NCI-H187 treated with DMSO at 0.1 percent for 48 hours (cell line): ENCODE measurements at regions not wholly inside any gene's neighbourhood (a gene's known extent, or its start where the extent isn't known, plus 50 kb on each side); places are given as distances from the start of the nearest gene placed in this dataset.

ENCODE experiments used
- DNase-seq: peaks from one replicate; lab custom pipeline; 2025; lab: John Stamatoyannopoulos, UW

- no peak for DNase-seq
Observed at GRCh38 chr3:176430244-176431037, 766.8 kb downstream of the TBL1XR1 start.

DNA sequence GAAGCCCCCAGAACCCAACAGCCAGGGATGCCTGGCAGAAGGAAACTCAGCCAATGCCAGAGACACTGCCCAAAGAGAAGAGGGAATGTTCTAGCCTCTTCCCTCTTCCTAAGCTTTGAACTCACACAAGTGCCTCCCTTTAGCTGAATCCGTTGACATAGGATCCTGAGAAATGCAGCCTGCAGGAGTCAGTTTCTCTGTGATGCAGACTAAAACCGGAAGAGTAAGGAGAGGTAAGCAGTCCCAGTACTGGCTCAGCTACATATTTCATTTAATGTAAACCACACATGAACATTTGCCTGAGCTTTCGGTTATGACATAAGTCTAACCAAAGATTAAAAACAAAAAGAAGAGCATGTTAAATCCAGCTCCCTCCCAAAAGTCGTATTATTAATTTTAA is 768.7 kb downstream of the TBL1XR1 start:
- no peak for DNase-seq

DNA sequence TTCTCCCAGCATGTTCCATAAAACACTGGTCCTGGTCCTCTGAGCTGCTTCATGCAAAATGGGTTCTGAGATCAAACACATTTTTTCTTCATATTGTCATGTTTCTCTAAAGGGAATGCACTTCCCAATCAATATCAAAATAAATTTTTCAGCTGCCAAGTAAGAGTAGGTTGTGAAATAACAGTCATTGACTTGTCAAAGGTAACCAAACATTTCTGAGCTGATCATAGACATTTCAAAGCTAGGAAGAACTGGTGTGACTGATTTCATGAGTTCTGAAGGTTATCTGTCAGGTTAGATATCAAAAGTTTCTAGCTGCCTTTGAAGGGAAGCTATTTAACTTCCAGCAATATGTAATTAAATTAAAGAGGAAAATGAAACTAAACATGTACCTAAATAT is 770.9 kb downstream of the TBL1XR1 start:
- DNase-seq = no peak

DNA sequence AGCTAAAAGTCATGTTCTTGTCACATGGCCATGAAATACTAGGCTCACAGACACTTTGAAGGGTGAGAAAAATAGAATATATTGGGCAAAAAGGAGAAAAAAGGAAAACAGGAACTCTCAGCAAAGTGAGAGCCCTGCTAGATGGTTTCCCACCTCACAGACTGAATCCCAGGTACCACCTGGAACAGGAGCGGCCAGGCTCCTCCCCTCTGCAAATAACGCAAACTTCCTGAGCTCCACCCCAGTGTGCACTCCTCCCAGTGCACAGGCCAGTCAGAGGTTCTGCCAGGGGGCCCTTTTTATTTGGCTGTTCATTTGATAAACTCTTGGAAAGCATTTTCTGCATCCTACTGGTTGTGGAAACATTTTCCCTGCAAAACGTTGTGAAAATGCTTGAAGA is 780.4 kb downstream of the TBL1XR1 start:
- no peak for DNase-seq

DNA sequence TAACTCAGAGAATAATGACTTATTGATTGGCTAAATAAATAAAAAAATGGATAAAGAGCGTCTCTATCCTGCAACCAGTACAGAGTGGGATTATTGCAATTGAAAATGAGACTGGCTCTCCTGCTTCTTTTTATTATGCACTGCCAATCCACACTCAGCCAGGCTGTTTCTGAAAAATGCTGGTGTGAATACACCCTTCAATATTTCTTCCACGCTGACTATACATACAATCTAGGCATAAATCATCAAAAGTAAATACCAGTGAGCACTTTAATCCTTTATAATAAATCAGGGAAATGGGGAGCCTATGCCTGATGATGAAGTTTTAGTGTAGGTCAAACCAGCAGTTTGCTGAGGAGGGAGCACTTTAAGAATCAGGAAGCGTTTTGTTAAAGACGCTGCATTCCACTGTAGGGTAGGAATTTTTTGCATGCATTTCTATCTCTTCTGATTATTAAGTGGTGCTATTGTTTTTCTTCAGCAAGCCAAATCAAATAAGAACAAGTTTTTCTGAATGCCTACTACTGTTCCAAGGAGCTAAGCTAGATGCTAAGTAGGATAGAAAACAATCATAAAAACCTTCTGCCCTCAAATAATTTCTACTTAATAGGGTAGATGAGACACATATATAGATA is 781.5 kb downstream of the TBL1XR1 start:
- DNase-seq = no peak

DNA sequence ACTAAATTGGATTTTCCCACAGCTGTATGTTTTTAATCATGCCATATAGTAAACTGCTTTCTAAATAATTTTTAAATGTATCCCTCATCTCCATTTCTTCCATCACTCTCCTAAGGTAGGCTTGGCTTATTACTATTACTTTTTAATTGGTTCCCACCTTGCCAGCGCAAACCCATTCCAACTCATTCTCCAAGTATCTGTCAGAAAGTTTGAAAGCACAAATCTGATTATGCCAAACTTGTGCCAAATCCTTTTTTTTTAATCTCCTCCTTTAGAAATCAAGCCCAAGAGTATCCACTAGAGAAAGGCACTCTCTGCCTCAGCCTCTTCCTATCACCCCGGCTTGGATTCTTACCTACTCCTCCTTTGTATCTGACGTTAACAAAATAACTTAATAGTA is 784.5 kb downstream of the TBL1XR1 start:
- DNase-seq = no peak

- no peak for DNase-seq
Observed at GRCh38 chr3:176403531-176403930, 793.8 kb downstream of the TBL1XR1 start.

GRCh38 chr3:176401211-176401610 is 796.1 kb downstream of the TBL1XR1 start:
- no peak for DNase-seq

DNA sequence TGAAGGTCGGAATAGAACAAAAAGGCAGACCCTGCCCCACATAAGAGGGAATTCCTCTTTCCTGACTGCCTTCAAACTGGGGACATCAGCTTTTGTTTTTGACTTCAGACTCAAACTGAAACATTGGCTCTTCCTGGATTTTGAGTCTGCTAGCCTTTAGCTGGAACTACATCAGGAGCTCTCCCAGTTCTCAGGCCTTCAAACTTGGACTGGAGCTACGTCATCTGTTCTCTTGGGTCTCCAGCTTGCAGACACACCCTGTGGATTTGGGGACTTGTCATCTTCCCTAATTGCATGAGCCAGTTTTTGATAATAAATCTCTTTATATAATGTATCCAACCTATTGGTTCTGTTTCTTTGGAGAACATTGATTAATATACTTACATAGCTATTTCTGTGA is 798.1 kb downstream of the TBL1XR1 start:
- no peak for DNase-seq

- no peak for DNase-seq
Observed at GRCh38 chr3:176395240-176395639, 802.0 kb downstream of the TBL1XR1 start.

GRCh38 chr3:176378789-176379188 is 818.5 kb downstream of the TBL1XR1 start:
- no peak for DNase-seq

- peak; percentile 2 for DNase-seq
Observed at GRCh38 chr3:176376531-176376930, 820.8 kb downstream of the TBL1XR1 start.

DNA sequence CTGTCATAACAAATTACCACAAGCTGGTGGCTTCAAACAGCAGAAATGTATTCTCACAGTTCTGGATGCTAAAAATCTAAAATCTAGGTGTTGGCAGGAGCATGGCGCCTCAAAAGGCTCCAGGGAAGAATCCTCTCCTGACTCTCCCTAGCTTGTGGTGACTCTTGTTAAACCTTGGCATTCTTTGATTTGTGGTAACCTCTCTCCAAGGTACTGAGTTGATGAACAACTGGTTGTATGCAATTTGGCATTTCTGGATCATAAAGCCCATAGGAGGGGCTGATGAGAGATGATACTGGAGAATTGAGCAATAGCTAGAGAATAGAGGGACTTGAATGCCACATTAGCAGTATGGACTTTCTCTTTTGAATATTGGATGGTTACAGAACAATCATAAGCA is 821.8 kb downstream of the TBL1XR1 start:
- DNase-seq = no peak

DNA sequence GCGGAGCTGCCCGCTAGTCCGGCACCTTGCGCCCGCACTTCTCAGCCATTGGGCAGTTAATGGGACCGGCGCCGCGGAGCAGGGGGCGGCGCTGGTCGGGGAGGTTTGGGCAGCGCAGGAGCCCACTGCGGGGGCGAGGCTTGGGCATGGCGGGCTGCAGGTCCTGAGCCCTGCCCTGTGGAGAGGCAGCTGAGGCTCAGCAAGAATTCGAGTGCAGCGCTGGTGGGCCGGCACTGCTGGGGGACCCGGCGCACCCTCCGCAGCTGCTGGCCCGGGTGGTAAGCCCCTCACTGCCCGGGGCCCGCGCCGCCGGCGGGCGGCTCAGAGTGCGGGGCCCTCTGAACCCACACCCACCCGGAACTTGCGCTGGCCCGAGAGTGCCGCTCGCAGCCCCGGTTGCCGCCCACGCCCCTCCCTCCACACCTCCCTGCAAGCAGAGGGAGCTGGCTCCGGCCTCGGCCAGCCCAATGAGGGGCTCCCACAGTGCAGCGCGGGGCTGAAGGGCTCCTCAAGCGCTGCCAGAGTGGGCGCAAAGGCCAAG is 835.0 kb downstream of the TBL1XR1 start:
- no peak for DNase-seq

DNA sequence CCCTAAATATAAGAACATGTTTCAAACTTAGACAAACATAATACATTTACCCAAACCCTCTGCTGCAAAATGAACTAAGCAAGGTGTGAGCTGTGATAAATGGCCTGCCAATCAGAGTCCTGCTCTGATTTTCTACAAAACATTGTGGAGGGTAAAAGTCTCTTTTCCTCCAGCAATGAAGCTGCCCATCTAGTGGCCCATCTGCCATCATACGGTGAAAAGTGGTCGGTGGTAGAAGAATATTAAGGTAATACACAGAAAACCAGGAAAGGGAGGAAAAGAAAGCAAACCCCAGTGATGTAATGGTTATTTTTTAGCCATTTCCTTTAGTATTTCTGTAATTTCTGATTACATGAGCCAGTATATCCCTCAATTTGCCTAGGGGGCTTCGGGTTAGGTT is 838.1 kb downstream of the TBL1XR1 start:
- DNase-seq = no peak

DNA sequence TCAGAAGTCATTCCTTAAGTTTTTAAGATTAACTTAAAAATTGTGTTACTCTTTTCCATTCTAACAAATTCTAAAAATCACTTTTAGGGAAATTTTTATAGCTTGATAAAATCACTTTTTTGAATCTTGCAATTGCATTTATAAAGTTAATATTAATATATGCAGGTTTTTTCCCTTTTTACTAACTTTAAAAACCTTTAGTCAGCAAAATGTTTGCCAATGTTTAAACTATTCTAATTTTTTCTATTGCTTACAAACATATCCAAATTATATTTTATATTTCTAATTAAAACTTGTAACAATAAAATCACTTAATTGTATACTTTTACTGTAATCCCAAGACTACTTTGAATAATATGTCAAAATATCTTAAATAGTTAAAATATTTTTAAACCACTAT is 839.4 kb downstream of the TBL1XR1 start:
- DNase-seq = no peak

DNA sequence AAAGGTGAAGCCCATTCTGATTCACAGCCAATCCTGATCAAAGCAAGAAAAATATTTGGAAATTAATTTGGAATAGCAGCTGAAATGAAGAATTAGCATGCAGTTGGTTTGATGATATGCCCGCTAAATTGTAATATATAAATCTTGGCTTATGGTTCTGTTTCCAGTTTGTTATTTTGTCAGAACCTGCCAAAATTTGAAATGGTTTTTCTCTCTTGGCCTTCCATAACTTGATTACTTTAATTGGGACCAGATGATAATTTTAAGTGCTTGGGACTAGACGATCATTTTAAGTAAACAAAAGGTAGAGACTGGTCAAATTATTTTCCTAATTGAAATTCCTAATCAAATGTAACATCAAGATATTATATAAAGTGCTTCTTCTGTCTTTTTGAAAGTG is 842.4 kb downstream of the TBL1XR1 start:
- no peak for DNase-seq

- DNase-seq = no peak
Observed at GRCh38 chr3:176352716-176353334, 844.5 kb downstream of the TBL1XR1 start.

GRCh38 chr3:176351408-176351807 is 845.9 kb downstream of the TBL1XR1 start:
- no peak for DNase-seq

- DNase-seq = no peak
Observed at GRCh38 chr3:176349706-176350105, 847.6 kb downstream of the TBL1XR1 start.

GRCh38 chr3:176347424-176348146 is 849.7 kb downstream of the TBL1XR1 start:
- DNase-seq = no peak

- DNase-seq = no peak
Observed at GRCh38 chr3:176341963-176342362, 855.3 kb downstream of the TBL1XR1 start.
